KG1 (cell line): ENCODE measurements at regions not wholly inside any gene's neighbourhood (a gene's known extent, or its start where the extent isn't known, plus 50 kb on each side); places are given as distances from the start of the nearest gene placed in this dataset.
"Not testable (repeated sequence)": the region's sequence is repeated elsewhere in the genome, so short reads cannot be mapped to it uniquely, and the experiment has no call there.

Experiments used
- DNase-seq: peaks from one replicate; lab custom pipeline; 2025; lab: John Stamatoyannopoulos, UW

GRCh38 chr1:192418552-192419285 lies 101.9 kb downstream of the RGS21 start:
- DNase-seq = no peak

- no peak for DNase-seq
These were observed 113.9 kb downstream of the RGS21 start for GRCh38 chr1:192430644-192431043.

GRCh38 chr1:192435704-192436103 lies 118.9 kb downstream of the RGS21 start:
- no peak for DNase-seq

- no peak for DNase-seq
These were observed 119.8 kb downstream of the RGS21 start for GRCh38 chr1:192436441-192437078.

DNA sequence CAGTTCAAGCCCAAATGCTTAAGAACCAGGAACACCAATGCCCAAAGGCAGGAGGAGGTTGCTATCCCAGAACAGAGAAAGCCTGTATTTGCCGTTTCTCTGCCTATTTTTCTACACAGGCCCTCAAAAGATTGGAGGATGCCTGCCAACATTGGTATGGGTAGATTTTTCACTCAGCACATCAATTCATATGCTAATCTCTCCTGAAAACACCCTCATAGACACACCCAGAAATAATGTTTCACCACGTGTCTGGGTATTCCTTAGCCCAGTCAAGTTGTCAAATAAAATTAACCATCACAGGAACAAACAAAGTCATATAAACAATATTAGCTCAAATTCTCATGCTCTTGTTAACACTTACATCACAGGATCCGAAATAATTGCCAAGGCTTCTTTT lies 121.9 kb downstream of the RGS21 start:
- DNase-seq = no peak

DNA sequence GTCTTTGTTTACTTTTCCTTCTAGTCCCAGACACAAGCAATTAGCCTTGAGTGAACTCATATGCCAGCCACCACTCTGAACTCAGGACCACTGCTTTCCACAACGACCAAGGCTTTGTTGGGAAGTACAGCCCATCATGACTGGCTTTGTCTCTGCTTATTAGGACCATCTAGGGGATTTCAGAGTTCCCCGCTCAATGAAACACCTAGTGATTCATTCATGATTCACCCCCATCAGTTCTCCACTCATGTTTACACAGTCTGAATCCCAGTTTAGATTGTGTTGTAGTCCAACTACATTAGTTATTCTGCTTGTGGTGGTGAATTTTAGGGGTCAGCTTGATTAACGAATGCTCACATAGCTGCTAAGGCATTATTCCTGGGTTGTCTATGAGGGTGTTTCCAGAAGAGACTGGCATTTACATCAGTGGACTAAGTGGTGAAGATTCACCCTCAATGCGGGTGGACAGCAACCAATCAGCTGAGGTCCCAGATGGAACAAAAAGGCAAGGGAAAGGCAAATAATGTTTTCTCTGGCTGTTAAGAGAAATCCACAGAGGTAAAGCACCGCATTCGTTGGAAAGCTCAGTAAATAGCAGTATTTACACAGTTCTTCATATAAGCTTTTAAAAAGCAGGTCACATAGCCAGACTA lies 122.7 kb downstream of the RGS21 start:
- DNase-seq = no peak

- no peak for DNase-seq
These were observed 124.7 kb downstream of the RGS21 start for GRCh38 chr1:192441492-192441891.

GRCh38 chr1:192442736-192443135 lies 125.9 kb downstream of the RGS21 start:
- DNase-seq = no peak

DNA sequence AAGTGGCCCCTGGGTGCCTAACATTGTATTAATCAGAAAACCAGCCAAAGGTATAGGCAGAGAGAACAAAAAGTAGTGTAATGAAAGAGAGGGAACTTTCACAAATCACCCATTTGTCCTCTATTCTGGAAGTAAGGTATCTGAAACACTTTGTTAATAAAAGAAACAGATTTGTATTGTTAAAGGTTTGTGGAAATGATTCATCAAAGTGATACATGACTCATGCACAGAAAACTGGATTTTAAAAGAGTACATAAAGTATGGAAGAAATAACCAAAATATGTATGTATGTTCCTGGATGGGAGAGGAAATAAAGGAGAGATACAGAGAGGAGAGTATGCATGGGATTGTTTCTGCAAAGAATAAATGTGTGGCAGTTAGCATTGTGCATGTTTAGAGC lies 126.8 kb downstream of the RGS21 start:
- no peak for DNase-seq

GRCh38 chr1:192445241-192445640 lies 128.4 kb downstream of the RGS21 start:
- no peak for DNase-seq

GRCh38 chr1:192445839-192446489 lies 129.2 kb downstream of the RGS21 start:
- DNase-seq = peak; percentile 12

- DNase-seq = no peak
These were observed 127.5 kb upstream of the RGS1 start for GRCh38 chr1:192448026-192448578.

DNA sequence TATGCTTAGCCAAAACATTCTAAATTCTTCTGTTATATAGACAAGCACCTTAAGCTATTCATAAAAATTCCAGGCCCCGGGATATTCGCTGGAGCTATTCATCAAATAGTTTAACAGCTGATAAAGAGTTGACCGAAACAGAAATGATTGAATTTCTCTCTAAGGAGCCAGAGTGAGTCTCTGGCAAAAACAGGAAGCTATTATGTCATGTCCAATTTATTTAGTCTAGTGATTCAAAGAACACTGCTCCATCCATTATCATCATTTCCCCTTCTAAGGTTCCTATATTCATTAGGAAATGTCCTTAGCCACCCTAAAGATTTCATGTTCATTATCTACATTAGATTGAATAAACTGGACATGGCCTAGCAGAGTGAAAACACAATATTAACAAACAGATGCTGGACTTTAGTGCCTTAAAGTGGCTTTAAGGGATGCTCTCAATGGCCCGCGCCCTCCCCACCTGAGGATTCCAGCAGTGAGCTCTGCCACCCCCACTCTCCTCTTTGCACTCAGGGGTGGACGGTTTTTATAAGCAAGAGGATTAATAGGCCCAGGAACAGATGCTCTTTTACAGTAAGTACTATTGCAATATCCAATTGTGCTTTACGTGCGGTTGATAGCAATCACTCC lies 122.1 kb upstream of the RGS1 start:
- no peak for DNase-seq

GRCh38 chr1:192459467-192459866 lies 116.1 kb upstream of the RGS1 start:
- no peak for DNase-seq

- no peak for DNase-seq
These were observed 113.9 kb upstream of the RGS1 start for GRCh38 chr1:192461684-192462083.

DNA sequence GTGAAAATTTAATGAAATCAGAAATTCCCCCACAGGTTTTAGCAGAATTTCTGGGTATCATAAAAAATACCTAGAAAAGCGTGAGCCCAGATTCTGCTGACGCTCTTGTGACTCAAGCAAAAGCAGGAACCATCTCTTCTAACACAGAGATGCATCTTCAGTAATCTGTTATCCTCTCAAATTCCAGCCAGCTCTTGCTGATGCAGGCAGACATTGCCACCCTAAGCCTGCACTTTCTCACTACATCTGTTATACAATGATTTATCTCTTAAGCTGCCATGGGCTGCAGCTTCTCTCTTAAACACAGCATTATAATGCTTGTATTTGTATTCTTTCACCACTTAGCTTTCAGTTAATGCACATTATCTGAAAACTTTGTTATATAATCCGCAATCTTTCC lies 113.0 kb upstream of the RGS1 start:
- no peak for DNase-seq

DNA sequence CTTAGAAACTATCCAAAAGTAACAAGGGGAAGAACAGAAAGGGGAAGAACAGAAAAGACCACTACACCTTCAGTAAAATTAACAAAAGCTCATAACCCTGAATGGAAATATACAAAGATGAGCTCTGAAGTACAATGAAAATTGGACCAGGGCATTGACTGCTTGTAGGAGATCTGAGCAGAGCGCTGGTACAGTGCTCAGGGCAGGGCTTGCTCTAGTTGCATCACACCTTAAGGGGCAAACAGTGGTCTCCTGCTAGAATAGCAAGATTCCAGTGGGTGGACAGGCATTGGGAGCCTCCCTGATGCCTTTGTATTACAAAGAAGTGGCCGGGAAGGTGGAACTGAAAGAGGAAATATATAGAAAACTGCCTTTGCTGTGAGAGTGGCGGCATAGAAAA lies 111.9 kb upstream of the RGS1 start:
- DNase-seq = no peak

- not testable (repeated sequence) for DNase-seq
These were observed 110.4 kb upstream of the RGS1 start for GRCh38 chr1:192465221-192465620.

DNA sequence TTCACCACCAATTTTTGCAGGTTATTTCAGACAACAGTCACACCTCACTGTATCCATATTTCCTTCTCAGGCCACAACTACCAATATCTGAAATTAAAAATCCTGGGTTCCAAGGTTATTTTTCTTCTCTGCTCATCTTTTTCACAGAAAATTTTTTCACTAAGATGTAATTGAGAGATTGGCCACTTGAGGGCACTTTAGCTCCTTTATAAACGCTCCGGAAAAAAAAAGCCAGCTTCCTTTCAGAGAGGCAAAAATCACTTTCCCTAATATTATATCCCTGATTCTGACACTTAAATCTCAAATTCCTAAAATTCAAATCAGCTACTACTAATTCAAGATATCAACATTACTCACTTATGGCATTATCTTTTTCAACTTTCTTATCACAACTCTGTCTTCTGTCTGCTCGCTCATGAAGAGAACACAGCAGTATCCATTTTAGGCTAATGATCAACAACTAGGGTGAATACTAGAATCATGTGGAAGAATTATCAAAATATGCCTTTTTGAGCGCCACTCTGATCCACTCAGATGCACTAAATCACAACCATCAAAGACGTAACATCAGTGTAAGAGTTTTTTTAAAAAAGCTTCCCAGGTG lies 101.4 kb upstream of the RGS1 start:
- DNase-seq = peak; percentile 31

DNA sequence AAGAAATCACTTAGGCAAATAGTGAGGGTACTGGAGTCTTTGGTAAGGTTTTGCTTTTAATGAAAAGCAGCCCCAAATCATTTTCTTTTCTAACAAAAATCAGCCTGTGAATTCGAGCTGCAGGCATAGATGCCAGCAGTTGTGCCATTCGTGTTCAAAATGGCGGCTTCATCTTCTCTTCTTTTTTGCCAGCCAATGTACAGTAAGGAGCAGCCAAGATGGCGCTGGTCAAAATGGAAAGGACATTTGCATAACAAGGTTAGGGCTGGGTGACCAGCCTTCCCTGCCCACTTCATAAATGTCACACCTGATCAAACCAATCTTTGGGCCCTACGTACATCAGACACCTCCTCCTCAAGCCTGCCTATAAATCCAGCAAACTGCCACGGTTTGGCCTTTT lies 100.2 kb upstream of the RGS1 start:
- DNase-seq = no peak

DNA sequence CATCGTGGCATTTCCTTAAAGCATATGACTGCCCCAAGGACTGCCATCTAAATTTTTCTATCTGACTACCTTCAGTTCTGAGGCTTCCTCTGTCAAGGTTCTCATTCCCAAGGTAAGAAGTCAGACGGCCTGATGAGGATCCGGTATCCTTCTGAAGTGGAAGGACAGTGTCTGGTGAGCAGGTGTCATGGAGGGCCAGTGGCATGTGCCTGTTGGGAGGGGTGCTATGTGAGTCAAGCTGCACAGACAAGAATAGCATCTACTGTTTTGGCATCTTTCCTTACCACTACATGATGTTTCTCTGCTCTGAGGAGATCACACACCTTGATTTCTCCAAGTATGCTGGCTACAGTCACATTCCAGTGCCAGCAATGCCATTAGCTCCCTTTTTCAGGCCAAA lies 99.6 kb upstream of the RGS1 start:
- DNase-seq = no peak
